Right atrium auricular region (tissue), 2 donors: ENCODE measurements at regions not wholly inside any gene's neighbourhood (a gene's known extent, or its start where the extent isn't known, plus 50 kb on each side); places are given as distances from the start of the nearest gene placed in this dataset.

ENCODE experiments used
- DNase-seq: peaks from one replicate; pipeline ENCODE4 v3.0.0-alpha.2; 2019; ENCODE audit warnings: low spot score
- H3K27ac ChIP-seq, 2 donors: fragments of 200-600 bp; sonication (generic); 1 replicate in 1 of 2; 2 replicates in 1 of 2; pipeline ENCODE4 v1.5.1; 2016 to 2019
- H3K27me3 ChIP-seq, 2 donors: fragments of 200-600 bp; sonication (generic); one replicate each; pipeline versions ENCODE4 v1.5.1 to v1.6.0; 2017 to 2019
- H3K36me3 ChIP-seq: fragments of 200-600 bp; sonication (generic); one replicate; pipeline ENCODE4 v1.5.1; 2016
- H3K4me1 ChIP-seq, 2 donors: fragments of 200-600 bp; sonication (generic); one replicate each; pipeline versions ENCODE4 v1.5.1 to v1.6.0; 2017 to 2019
- H3K4me3 ChIP-seq, 2 donors: fragments of 200-600 bp; sonication (generic); 1 replicate in 1 of 2; 2 replicates in 1 of 2; pipeline ENCODE4 v1.5.1; 2017 to 2019; ENCODE audit warnings: mild to moderate bottlenecking in 1 of 2, moderate library complexity in 1 of 2
- H3K9me3 ChIP-seq, 2 donors: fragments of 200-600 bp; sonication (generic); one replicate each; pipeline ENCODE4 v1.5.1; 2019
- TF ChIP-seq, protein P1 (sequence below), 2 donors: fragments of 200-600 bp; sonication (generic); IDR thresholded peaks; one replicate each; pipeline ENCODE4 v1.5.1; 2019; ENCODE audit warnings: antibody characterized with exemption in 2 of 2

DNA sequence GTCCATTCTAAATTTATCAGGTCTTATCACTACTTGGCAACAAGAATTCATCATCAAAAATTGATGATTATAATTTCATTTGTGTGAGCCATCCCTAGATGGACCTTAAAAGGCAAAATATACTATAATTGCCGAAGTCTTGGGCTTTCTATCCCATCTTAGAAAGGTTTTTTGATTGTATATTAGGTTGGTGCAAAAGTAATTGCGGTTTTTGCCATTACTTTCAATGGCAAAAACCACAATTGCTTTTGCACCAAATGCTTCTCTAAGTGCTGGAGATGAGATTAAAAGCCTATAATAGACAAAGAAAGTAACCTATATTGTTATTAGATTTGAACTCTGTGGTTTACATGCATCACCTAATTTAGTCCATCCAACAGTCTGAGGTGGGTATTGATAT, 612.9 kb downstream of the ZNF385D start:
- no peaks in the 10 kb centered on the region for H3K36me3 ChIP-seq
- TF ChIP-seq, protein P1, sequence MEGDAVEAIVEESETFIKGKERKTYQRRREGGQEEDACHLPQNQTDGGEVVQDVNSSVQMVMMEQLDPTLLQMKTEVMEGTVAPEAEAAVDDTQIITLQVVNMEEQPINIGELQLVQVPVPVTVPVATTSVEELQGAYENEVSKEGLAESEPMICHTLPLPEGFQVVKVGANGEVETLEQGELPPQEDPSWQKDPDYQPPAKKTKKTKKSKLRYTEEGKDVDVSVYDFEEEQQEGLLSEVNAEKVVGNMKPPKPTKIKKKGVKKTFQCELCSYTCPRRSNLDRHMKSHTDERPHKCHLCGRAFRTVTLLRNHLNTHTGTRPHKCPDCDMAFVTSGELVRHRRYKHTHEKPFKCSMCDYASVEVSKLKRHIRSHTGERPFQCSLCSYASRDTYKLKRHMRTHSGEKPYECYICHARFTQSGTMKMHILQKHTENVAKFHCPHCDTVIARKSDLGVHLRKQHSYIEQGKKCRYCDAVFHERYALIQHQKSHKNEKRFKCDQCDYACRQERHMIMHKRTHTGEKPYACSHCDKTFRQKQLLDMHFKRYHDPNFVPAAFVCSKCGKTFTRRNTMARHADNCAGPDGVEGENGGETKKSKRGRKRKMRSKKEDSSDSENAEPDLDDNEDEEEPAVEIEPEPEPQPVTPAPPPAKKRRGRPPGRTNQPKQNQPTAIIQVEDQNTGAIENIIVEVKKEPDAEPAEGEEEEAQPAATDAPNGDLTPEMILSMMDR (IDR thresholded peaks at IDR 0.05) = no peak
- no peak overlapping the region for H3K4me3 ChIP-seq
- no peak overlapping the region for H3K27ac ChIP-seq
- no peaks in the 10 kb centered on the region for H3K9me3 ChIP-seq
- DNase-seq = no peak
- H3K4me1 ChIP-seq = no peaks in the 10 kb centered on the region
- H3K27me3 ChIP-seq = no peaks in the 10 kb centered on the region

DNA sequence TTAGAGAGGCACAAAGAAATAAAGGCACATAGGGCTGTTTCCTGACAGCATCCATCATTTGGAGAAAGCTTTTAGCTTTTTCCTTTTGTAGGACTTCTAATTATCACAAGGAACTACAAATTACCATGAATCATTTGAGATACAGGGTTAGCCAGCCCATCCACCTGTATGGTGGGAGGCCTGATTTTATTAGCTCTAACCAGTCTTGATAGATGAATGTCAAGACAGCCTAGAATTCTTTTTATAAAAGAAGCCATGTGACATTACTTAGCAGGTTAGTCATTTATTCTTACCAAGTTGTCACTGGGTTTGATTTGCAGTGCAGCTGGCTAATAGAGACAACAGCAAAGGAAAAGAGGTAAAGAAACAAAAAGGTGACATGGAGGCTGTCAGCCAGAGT, 618.1 kb downstream of the ZNF385D start:
- Histone ChIP-seq H3K9me3 (peaks cover 0 to 7% of the 10 kb centered on the region in 2 donors), H3K4me1 (no peaks in the 10 kb centered on the region), H3K27me3 (no peaks in the 10 kb centered on the region), H3K36me3 (no peaks in the 10 kb centered on the region), H3K27ac (no peak overlapping the region), H3K4me3 (no peak overlapping the region)
- TF ChIP-seq, protein P1 (IDR thresholded peaks at IDR 0.05) = no peak
- DNase-seq = no peak

GRCh38 chr3:21120826-21121225, 630.2 kb downstream of the ZNF385D start:
- no peaks in the 10 kb centered on the region for H3K4me1 ChIP-seq
- H3K27me3 ChIP-seq = no peaks in the 10 kb centered on the region
- H3K36me3 ChIP-seq = no peaks in the 10 kb centered on the region
- TF ChIP-seq, protein P1 (IDR thresholded peaks at IDR 0.05) = no peak
- no peak overlapping the region for H3K27ac ChIP-seq
- peaks cover 0 to 10% of the 10 kb centered on the region in 2 donors for H3K9me3 ChIP-seq
- no peak overlapping the region for H3K4me3 ChIP-seq
- DNase-seq = no peak

- Histone ChIP-seq H3K27ac (no peak overlapping the region), H3K4me3 (no peak overlapping the region), H3K9me3 (peaks cover 0 to 8% of the 10 kb centered on the region in 2 donors), H3K27me3 (no peaks in the 10 kb centered on the region), H3K4me1 (no peaks in the 10 kb centered on the region), H3K36me3 (no peaks in the 10 kb centered on the region)
- no peak for DNase-seq
- TF ChIP-seq, protein P1 (IDR thresholded peaks at IDR 0.05) = no peak
Observed at GRCh38 chr3:21117370-21117769, 633.6 kb downstream of the ZNF385D start.

DNA sequence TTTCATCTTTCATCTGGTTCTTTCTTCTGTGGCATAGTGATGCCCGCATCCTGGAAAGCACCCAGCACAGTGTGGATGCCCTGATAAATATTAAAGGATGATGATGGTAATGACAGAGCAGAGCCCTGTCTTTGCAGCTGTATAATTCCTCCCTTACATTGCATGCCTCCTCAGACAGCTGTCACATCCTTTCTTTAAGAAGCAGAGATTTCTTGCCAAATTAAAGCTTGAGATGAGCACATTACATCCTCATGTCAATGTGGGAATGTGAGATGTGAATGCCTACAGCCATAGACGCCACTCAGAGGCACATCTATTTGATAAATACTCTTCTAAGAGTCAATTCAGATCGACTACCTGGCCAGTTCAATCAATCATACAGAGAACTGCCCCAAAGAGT, 642.0 kb downstream of the ZNF385D start:
- TF ChIP-seq, protein P1 (IDR thresholded peaks at IDR 0.05) = no peak
- H3K4me3 ChIP-seq = no peak overlapping the region
- no peaks in the 10 kb centered on the region for H3K27me3 ChIP-seq
- no peaks in the 10 kb centered on the region for H3K4me1 ChIP-seq
- H3K36me3 ChIP-seq = no peaks in the 10 kb centered on the region
- no peak for DNase-seq
- no peaks in the 10 kb centered on the region for H3K9me3 ChIP-seq
- no peak overlapping the region for H3K27ac ChIP-seq

GRCh38 chr3:21105784-21106183, 645.2 kb downstream of the ZNF385D start:
- Histone ChIP-seq H3K9me3 (peaks cover 0 to 9% of the 10 kb centered on the region in 2 donors), H3K36me3 (no peaks in the 10 kb centered on the region), H3K27ac (no peak overlapping the region), H3K4me1 (no peaks in the 10 kb centered on the region), H3K4me3 (no peak overlapping the region), H3K27me3 (no peaks in the 10 kb centered on the region)
- TF ChIP-seq, protein P1 (IDR thresholded peaks at IDR 0.05) = no peak
- DNase-seq = no peak
